ENCODE measurements at regions not wholly inside any gene's neighbourhood (a gene's known extent, or its start where the extent isn't known, plus 50 kb on each side); places are given as distances from the start of the nearest gene placed in this dataset.

GRCh38 chr12:94889445-94890210, 113.9 kb downstream of the NDUFA12 start:
- WGBS (ENCODE audit: low lambda C conversion rate) = 40% methylated on average over 5 of the region's 5 CpGs
- DNase-seq (ENCODE audit: low spot score) = no peak
- in situ Hi-C loops (cut with HindIII; ENCODE audit: extremely low pct_ligation_motif_present, low pct_unique_long_range_greater_than_20kb) = no loop called here
- no peak overlapping the region for H3K4me3 ChIP-seq (replicated peaks in 1 of 3; ENCODE audit: insufficient read depth in 1 of 3, low read depth in 2 of 3, low read length in 3 of 3)
- FAIRE-seq = no peak
- H3K27ac ChIP-seq (ENCODE audit: extremely low read length, insufficient read depth, low read length) = no peak overlapping the region
- no peaks in the 10 kb centered on the region for H3K9me3 ChIP-seq (ENCODE audit: low read length)
- no TSS peak for BruUV-seq (replicated peaks)
- no peaks in the 10 kb centered on the region for H4K20me1 ChIP-seq (ENCODE audit: insufficient read depth, low read length)
- TF ChIP-seq SP4 (CRISPR knock-in tag; IDR thresholded peaks at IDR 0.05) (no peak), AKNA (CRISPR knock-in tag; IDR thresholded peaks at IDR 0.05; ENCODE audit: borderline replicate concordance) (no peak), ZNF136 (CRISPR knock-in tag; IDR thresholded peaks at IDR 0.05; ENCODE audit: low read depth) (no peak), ASH2L (IDR thresholded peaks at IDR 0.05; ENCODE audit: insufficient read length, low read depth, low read length) (no peak), ZNF383 (CRISPR knock-in tag; IDR thresholded peaks at IDR 0.05; ENCODE audit: borderline replicate concordance) (no peak), ZNF432 (CRISPR knock-in tag; IDR thresholded peaks at IDR 0.05; ENCODE audit: borderline replicate concordance) (no peak), NFRKB (IDR thresholded peaks at IDR 0.05) (no peak), ZNF598 (CRISPR knock-in tag; IDR thresholded peaks at IDR 0.05; ENCODE audit: borderline replicate concordance) (no peak), MATR3 (CRISPR knock-in tag; IDR thresholded peaks at IDR 0.05) (no peak), ARID5B (CRISPR knock-in tag; IDR thresholded peaks at IDR 0.05) (no peak), ZMYM2 (CRISPR knock-in tag; IDR thresholded peaks at IDR 0.05) (no peak), HMGA1 (CRISPR knock-in tag; conservative IDR thresholded peaks at IDR 0.05) (no peak), RFXANK (CRISPR knock-in tag; IDR thresholded peaks at IDR 0.05) (no peak), SKI (IDR thresholded peaks at IDR 0.05; ENCODE audit: partially characterized antibody) (no peak), CERS6 (CRISPR knock-in tag; IDR thresholded peaks at IDR 0.05) (no peak)
- H3K36me3 ChIP-seq (replicated peaks in 1 of 2; ENCODE audit: control insufficient read depth in 1 of 2, insufficient read depth in 2 of 2, low read length in 2 of 2) = no peaks in the 10 kb centered on the region
- H2AFZ ChIP-seq (ENCODE audit: low read length) = no peak overlapping the region
- no peak overlapping the region for H3K4me2 ChIP-seq (ENCODE audit: low read depth, low read length)
- CTCF ChIA-PET (ENCODE audit: low intra/inter-chr PET ratio, low total read pairs) = no interaction called here
- H3K9ac ChIP-seq (ENCODE audit: insufficient read depth, low read depth, low read length) = no peak overlapping the region
- POLR2A ChIA-PET = no interaction called here
- ATAC-seq = no peak
- H3K4me1 ChIP-seq (ENCODE audit: insufficient read depth, low read length) = no peaks in the 10 kb centered on the region
- intact Hi-C loops (cut with micrococcal nuclease; ENCODE audit: unreplicated experiment) = no loop called here
- H3K79me2 ChIP-seq (ENCODE audit: insufficient read depth, low read length) = no peaks in the 10 kb centered on the region
- H3K27me3 ChIP-seq (ENCODE audit: control insufficient read depth in 1 of 2, insufficient read depth in 2 of 2, low read length in 2 of 2) = no peaks in the 10 kb centered on the region
